MM.1S (cell line): ENCODE measurements at regions not wholly inside any gene's neighbourhood (a gene's known extent, or its start where the extent isn't known, plus 50 kb on each side); places are given as distances from the start of the nearest gene placed in this dataset.

ENCODE experiments used
- DNase-seq: peaks from one replicate; pipeline ENCODE4 v3.0.0-alpha.2; 2015
- H2AFZ ChIP-seq: fragments of 300-600 bp; sonication (generic); 2 replicates; pipeline ENCODE4 v1.6.0; 2016; ENCODE audit warnings: antibody characterized with exemption, low read length
- H3F3A ChIP-seq: fragments of 300-600 bp; sonication (generic); 2 replicates; pipeline ENCODE4 v1.6.1; 2016; ENCODE audit warnings: mild to moderate bottlenecking, antibody characterized with exemption, low read length, moderate library complexity, mixed read lengths; ENCODE audit not compliant: insufficient read depth
- H3K27ac ChIP-seq: fragments of 300-600 bp; sonication (generic); 2 replicates; pipeline ENCODE4 v1.5.1; 2016; ENCODE audit warnings: mild to moderate bottlenecking, low read length
- H3K27me3 ChIP-seq: fragments of 300-600 bp; sonication (generic); replicated peaks from 2 replicates; pipeline ENCODE4 v1.6.0; 2016; ENCODE audit warnings: low read length; ENCODE audit not compliant: insufficient read depth
- H3K36me3 ChIP-seq: fragments of 300-600 bp; sonication (generic); replicated peaks from 2 replicates; pipeline ENCODE4 v1.6.1; 2016; ENCODE audit warnings: mild to moderate bottlenecking, low read length, mixed read lengths; ENCODE audit not compliant: insufficient read depth
- H3K4me1 ChIP-seq: fragments of 300-600 bp; sonication (generic); 2 replicates; pipeline ENCODE4 v1.6.1; 2016; ENCODE audit warnings: low read length, mixed read lengths
- H3K4me2 ChIP-seq: fragments of 300-600 bp; sonication (generic); 2 replicates; pipeline ENCODE4 v1.6.0; 2016; ENCODE audit warnings: low read depth, low read length
- H3K4me3 ChIP-seq: fragments of 300-600 bp; sonication (generic); 2 replicates; pipeline ENCODE4 v1.5.1; 2016; ENCODE audit warnings: low read length, mixed read lengths
- H3K79me2 ChIP-seq: fragments of 300-600 bp; sonication (generic); 2 replicates; pipeline ENCODE4 v1.6.1; 2016; ENCODE audit warnings: mixed run types, low read length, mixed read lengths
- H3K9ac ChIP-seq: fragments of 300-600 bp; sonication (generic); 2 replicates; pipeline ENCODE4 v1.6.1; 2016; ENCODE audit warnings: low read length, mixed read lengths
- H3K9me2 ChIP-seq: fragments of 300-600 bp; sonication (generic); replicated peaks from 2 replicates; pipeline ENCODE4 v1.6.1; 2016; ENCODE audit warnings: mild to moderate bottlenecking, low read length, mixed read lengths; ENCODE audit not compliant: insufficient read depth
- H3K9me3 ChIP-seq: fragments of 300-600 bp; sonication (generic); replicated peaks from 2 replicates; pipeline ENCODE4 v1.6.1; 2016; ENCODE audit warnings: mild to moderate bottlenecking, low read length, mixed read lengths; ENCODE audit not compliant: insufficient read depth
- H4K20me1 ChIP-seq: fragments of 300-600 bp; sonication (generic); 2 replicates; pipeline ENCODE4 v1.6.1; 2016; ENCODE audit warnings: mild to moderate bottlenecking, low read length, moderate library complexity, mixed read lengths; ENCODE audit not compliant: insufficient read depth
- EZH2 ChIP-seq: fragments of 300-600 bp; sonication (generic); optimal IDR thresholded peaks from 2 replicates; pipeline ENCODE3; 2017; ENCODE audit warnings: low read depth, mild to moderate bottlenecking, antibody characterized with exemption, low read length, mixed read lengths
- EZH2phosphoT487 ChIP-seq: fragments of 300-600 bp; sonication (generic); IDR thresholded peaks from 2 replicates; pipeline ENCODE4 v1.6.1; 2018; ENCODE audit warnings: antibody characterized with exemption, low read length
- TF ChIP-seq, protein P1 (sequence below): fragments of 300-600 bp; sonication (generic); IDR thresholded peaks from 2 replicates; pipeline ENCODE4 v1.5.1; 2016; ENCODE audit warnings: antibody characterized with exemption, low read length, mixed read lengths

DNA sequence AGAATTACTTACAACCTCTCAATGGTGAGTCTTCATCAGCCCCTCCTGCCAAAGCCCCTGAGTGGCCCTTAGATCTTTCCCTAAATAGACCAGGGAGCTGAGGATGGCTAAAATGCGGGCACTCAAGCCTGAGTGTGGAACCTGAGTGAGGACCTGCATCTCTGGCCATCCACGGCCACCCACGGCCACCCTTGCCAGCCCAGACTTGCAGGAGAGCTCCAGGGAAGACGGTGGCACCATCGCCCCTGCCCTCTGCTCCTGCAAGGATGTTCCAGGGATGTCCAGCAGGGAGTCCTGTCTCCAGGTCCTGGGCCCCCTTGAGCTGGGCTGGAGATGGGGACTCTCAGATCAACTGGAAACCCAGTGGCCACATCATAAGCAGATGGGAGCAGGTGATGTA lies 68.2 kb upstream of the OLFM1 start:
- H3K9ac ChIP-seq: no peak overlapping the region
- H3K4me1 ChIP-seq: no peaks in the 10 kb centered on the region
- peaks cover 93% of the 10 kb centered on the region for H3K27me3 ChIP-seq
- H3K79me2 ChIP-seq: no peaks in the 10 kb centered on the region
- H3K4me3 ChIP-seq: no peak overlapping the region
- H3K4me2 ChIP-seq: no peak overlapping the region
- H2AFZ ChIP-seq: no peak overlapping the region
- H3K27ac ChIP-seq: no peak overlapping the region
- no peaks in the 10 kb centered on the region for H3K36me3 ChIP-seq
- H4K20me1 ChIP-seq: no peaks in the 10 kb centered on the region
- no peaks in the 10 kb centered on the region for H3F3A ChIP-seq
- no peaks in the 10 kb centered on the region for H3K9me3 ChIP-seq
- no peak for DNase-seq
- TF ChIP-seq EZH2phosphoT487 (no peak), EZH2 (no peak)
- TF ChIP-seq, protein P1, sequence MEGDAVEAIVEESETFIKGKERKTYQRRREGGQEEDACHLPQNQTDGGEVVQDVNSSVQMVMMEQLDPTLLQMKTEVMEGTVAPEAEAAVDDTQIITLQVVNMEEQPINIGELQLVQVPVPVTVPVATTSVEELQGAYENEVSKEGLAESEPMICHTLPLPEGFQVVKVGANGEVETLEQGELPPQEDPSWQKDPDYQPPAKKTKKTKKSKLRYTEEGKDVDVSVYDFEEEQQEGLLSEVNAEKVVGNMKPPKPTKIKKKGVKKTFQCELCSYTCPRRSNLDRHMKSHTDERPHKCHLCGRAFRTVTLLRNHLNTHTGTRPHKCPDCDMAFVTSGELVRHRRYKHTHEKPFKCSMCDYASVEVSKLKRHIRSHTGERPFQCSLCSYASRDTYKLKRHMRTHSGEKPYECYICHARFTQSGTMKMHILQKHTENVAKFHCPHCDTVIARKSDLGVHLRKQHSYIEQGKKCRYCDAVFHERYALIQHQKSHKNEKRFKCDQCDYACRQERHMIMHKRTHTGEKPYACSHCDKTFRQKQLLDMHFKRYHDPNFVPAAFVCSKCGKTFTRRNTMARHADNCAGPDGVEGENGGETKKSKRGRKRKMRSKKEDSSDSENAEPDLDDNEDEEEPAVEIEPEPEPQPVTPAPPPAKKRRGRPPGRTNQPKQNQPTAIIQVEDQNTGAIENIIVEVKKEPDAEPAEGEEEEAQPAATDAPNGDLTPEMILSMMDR: no peak
- H3K9me2 ChIP-seq: no peaks in the 10 kb centered on the region

DNA sequence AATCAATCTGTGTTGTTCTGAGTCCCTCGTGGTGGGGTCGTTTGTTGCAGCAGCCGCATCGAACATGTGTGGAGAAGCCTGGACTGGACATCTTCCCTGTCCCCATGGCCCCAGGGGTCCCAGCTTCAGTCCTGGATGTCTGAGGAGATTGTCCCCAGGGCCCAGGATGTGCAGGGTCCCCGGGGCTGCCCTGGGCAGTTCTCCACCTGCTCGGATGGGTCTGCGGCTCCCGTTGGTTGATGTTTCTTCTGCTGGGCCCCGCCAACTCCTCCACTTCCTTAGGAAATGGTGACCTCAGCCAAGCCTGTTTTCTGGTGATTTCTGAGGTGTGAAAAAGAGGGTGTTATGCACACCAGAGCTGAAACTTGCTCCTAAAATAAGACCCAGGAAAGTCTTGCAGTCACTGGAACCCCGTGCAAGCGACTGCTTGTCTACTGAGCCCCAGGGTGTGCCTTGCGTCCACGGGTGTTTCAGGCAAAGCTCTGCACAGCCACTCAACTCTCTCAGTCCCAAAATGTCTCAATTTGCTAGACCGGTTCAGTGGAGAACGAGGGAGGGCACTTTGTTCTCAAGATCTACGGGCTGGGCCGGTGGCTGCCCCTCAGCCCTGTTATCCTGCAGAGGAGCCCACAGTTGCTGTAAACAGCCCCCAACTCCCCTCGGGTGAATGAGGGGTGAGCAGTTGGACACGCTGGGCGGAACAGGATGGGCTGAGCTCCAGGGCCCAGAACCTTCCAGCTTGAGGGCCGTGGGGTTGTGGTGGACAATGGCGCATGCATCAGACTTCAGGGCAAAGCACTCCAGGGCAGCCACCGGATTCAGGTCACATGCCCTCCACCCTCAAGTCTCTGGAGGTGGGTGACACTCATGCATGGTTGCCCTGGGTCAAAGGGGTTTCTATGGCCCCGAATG lies 66.7 kb upstream of the OLFM1 start:
- Histone ChIP-seq H3K4me1 (no peaks in the 10 kb centered on the region), H3K9me3 (no peaks in the 10 kb centered on the region), H3K27ac (no peak overlapping the region), H3K79me2 (no peaks in the 10 kb centered on the region), H2AFZ (no peak overlapping the region), H3K4me3 (no peak overlapping the region), H3K36me3 (no peaks in the 10 kb centered on the region), H3K4me2 (no peak overlapping the region), H3K9me2 (no peaks in the 10 kb centered on the region), H4K20me1 (no peaks in the 10 kb centered on the region), H3K9ac (no peak overlapping the region), H3F3A (no peaks in the 10 kb centered on the region), H3K27me3 (peaks cover 93% of the 10 kb centered on the region)
- no peak for DNase-seq
- TF ChIP-seq EZH2: no peak
- TF ChIP-seq, protein P1: no peak
- TF ChIP-seq EZH2phosphoT487: no peak

DNA sequence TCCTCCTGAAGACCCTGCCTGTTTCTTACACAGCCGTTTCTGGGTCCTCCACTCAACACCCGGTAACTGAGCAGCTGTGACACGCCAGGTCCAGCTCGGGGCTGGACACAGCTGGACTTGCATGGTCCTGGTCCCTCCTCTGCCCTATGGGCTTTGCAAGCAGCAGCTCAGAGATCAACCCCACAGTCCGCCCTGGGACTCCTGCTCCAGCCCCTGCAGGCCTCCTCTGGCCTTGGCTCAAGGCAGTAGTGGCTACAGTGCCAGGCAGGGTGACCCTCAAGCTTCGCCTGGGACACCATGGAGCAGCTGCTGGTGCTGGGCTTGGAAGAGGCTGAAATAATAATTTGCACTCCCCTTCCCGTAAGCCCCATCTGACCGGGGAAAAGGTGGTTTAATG lies 66.1 kb upstream of the OLFM1 start:
- H3K9me3 ChIP-seq: no peaks in the 10 kb centered on the region
- no peaks in the 10 kb centered on the region for H3K9me2 ChIP-seq
- no peaks in the 10 kb centered on the region for H3K79me2 ChIP-seq
- H3K36me3 ChIP-seq: no peaks in the 10 kb centered on the region
- no peaks in the 10 kb centered on the region for H3F3A ChIP-seq
- no peaks in the 10 kb centered on the region for H4K20me1 ChIP-seq
- H3K27ac ChIP-seq: no peak overlapping the region
- peaks cover 93% of the 10 kb centered on the region for H3K27me3 ChIP-seq
- H3K4me2 ChIP-seq: no peak overlapping the region
- TF ChIP-seq, protein P1: no peak
- no peak for TF ChIP-seq EZH2phosphoT487
- TF ChIP-seq EZH2: no peak
- no peak overlapping the region for H2AFZ ChIP-seq
- DNase-seq: no peak
- no peak overlapping the region for H3K9ac ChIP-seq
- H3K4me1 ChIP-seq: no peaks in the 10 kb centered on the region
- H3K4me3 ChIP-seq: no peak overlapping the region
